GM18868 (cell line): ENCODE measurements at regions not wholly inside any gene's neighbourhood (a gene's known extent, or its start where the extent isn't known, plus 50 kb on each side); places are given as distances from the start of the nearest gene placed in this dataset.
A peak's percentile ranks its signal among the peaks of the same experiment; 100 is the strongest.

Experiments used
- ATAC-seq: cut with Tn5 transposase; IDR thresholded peaks from one replicate; pipeline ENCODE4 v1.9.1; 2021; ENCODE audit warnings: mild to moderate bottlenecking, moderate library complexity; ENCODE audit not compliant: unreplicated experiment

GRCh38 chr12:115598871-115599811 lies 678.4 kb downstream of the MED13L start:
- ATAC-seq: no peak

- ATAC-seq: no peak
Observed at GRCh38 chr12:115597157-115597712, 680.3 kb downstream of the MED13L start.

- no peak for ATAC-seq
Observed at GRCh38 chr12:115588131-115588530, 689.4 kb downstream of the MED13L start.

- ATAC-seq: no peak
Observed at GRCh38 chr12:115584156-115584555, 693.3 kb downstream of the MED13L start.

- no peak for ATAC-seq
Observed at GRCh38 chr12:115583591-115583990, 693.9 kb downstream of the MED13L start.

- ATAC-seq: no peak
Observed at GRCh38 chr12:115577401-115577800, 700.1 kb downstream of the MED13L start.

- ATAC-seq: no peak
Observed at GRCh38 chr12:115574826-115575225, 702.7 kb downstream of the MED13L start.

GRCh38 chr12:115572440-115572839 lies 705.1 kb downstream of the MED13L start:
- peak; percentile 96 for ATAC-seq

GRCh38 chr12:115571446-115571845 lies 706.0 kb downstream of the MED13L start:
- ATAC-seq: no peak

GRCh38 chr12:115571027-115571426 lies 706.5 kb downstream of the MED13L start:
- no peak for ATAC-seq

- ATAC-seq: no peak
Observed at GRCh38 chr12:115570069-115570777, 707.3 kb downstream of the MED13L start.

- ATAC-seq: no peak
Observed at GRCh38 chr12:115569345-115570068, 708.0 kb downstream of the MED13L start.

GRCh38 chr12:115558281-115558680 lies 719.2 kb downstream of the MED13L start:
- ATAC-seq: no peak

- no peak for ATAC-seq
Observed at GRCh38 chr12:115553622-115554021, 723.9 kb downstream of the MED13L start.

- ATAC-seq: no peak
Observed at GRCh38 chr12:115543269-115543668, 734.2 kb downstream of the MED13L start.

- ATAC-seq: no peak
Observed at GRCh38 chr12:115542656-115543055, 734.8 kb downstream of the MED13L start.

- no peak for ATAC-seq
Observed at GRCh38 chr12:115541891-115542421, 735.5 kb downstream of the MED13L start.

- no peak for ATAC-seq
Observed at GRCh38 chr12:115528466-115528865, 749.0 kb downstream of the MED13L start.

GRCh38 chr12:115521771-115522409 lies 755.6 kb downstream of the MED13L start:
- ATAC-seq: no peak

- ATAC-seq: no peak
Observed at GRCh38 chr12:115519887-115520286, 757.6 kb downstream of the MED13L start.
